ENCODE measurements at regions not wholly inside any gene's neighbourhood (a gene's known extent, or its start where the extent isn't known, plus 50 kb on each side); places are given as distances from the start of the nearest gene placed in this dataset.

DNA sequence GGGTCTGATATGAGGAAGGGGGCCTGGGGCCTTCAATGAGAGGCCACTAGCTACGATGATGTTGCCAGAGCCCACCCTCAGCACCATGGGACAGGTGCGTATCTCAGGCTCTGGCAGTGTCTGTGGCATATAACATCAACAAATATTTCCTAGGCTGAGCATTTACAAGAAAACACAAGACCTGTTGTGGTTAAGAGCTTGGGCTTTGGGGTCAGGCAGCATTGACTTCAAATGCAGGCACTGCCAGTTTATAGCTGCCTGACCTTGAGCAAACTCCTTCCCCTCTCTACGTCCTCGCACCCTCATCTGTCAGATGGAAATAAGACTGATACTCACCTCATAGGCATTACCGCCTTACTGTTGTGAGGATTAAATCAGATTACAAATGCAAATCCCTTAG is 156.0 kb downstream of the KATNAL1 start:
- Histone ChIP-seq H3K9me3 (ENCODE audit: severe bottlenecking) (no peaks in the 10 kb centered on the region), H3K27me3 (ENCODE audit: insufficient read depth, poor library complexity, severe bottlenecking) (no peaks in the 10 kb centered on the region), H3K4me3 (ENCODE audit: severe bottlenecking) (no peak overlapping the region), H3K4me1 (ENCODE audit: insufficient read depth, poor library complexity, severe bottlenecking) (no peaks in the 10 kb centered on the region), H3K27ac (ENCODE audit: poor library complexity, severe bottlenecking) (no peak overlapping the region), H3K36me3 (ENCODE audit: low read depth) (no peaks in the 10 kb centered on the region)
- ATAC-seq (ENCODE audit: low read depth) (no peak), DNase-seq (ENCODE audit: low spot score) (no peak)
- TF ChIP-seq, protein P1, sequence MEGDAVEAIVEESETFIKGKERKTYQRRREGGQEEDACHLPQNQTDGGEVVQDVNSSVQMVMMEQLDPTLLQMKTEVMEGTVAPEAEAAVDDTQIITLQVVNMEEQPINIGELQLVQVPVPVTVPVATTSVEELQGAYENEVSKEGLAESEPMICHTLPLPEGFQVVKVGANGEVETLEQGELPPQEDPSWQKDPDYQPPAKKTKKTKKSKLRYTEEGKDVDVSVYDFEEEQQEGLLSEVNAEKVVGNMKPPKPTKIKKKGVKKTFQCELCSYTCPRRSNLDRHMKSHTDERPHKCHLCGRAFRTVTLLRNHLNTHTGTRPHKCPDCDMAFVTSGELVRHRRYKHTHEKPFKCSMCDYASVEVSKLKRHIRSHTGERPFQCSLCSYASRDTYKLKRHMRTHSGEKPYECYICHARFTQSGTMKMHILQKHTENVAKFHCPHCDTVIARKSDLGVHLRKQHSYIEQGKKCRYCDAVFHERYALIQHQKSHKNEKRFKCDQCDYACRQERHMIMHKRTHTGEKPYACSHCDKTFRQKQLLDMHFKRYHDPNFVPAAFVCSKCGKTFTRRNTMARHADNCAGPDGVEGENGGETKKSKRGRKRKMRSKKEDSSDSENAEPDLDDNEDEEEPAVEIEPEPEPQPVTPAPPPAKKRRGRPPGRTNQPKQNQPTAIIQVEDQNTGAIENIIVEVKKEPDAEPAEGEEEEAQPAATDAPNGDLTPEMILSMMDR (IDR thresholded peaks at IDR 0.05; ENCODE audit: poor library complexity, severe bottlenecking): no peak

DNA sequence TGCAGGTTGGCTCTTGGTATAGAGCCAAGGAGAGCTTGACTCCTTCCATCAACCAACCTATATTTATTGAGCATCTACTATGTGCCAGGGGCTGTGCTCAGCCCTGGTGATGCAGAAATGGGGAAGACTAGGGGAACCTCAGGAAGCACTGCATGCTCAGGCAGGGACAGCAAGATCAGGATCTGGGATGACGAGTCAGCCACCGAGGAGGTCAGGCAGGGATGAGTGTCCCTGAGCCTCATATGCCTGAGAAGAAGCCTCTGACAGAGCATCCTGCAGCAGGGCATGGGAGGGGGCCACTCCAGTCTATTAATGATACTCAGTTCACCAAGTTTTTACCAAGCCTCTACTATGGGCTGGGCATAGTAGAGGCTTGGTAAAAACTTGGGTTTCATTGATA is 158.1 kb downstream of the KATNAL1 start:
- ATAC-seq (ENCODE audit: low read depth) (no peak), DNase-seq (ENCODE audit: low spot score) (no peak)
- no peaks in the 10 kb centered on the region for H3K36me3 ChIP-seq (ENCODE audit: low read depth)
- TF ChIP-seq, protein P1 (IDR thresholded peaks at IDR 0.05; ENCODE audit: poor library complexity, severe bottlenecking): no peak
- no peaks in the 10 kb centered on the region for H3K4me1 ChIP-seq (ENCODE audit: insufficient read depth, poor library complexity, severe bottlenecking)
- no peak overlapping the region for H3K4me3 ChIP-seq (ENCODE audit: severe bottlenecking)
- no peaks in the 10 kb centered on the region for H3K9me3 ChIP-seq (ENCODE audit: severe bottlenecking)
- no peak overlapping the region for H3K27ac ChIP-seq (ENCODE audit: poor library complexity, severe bottlenecking)
- H3K27me3 ChIP-seq (ENCODE audit: insufficient read depth, poor library complexity, severe bottlenecking): no peaks in the 10 kb centered on the region

DNA sequence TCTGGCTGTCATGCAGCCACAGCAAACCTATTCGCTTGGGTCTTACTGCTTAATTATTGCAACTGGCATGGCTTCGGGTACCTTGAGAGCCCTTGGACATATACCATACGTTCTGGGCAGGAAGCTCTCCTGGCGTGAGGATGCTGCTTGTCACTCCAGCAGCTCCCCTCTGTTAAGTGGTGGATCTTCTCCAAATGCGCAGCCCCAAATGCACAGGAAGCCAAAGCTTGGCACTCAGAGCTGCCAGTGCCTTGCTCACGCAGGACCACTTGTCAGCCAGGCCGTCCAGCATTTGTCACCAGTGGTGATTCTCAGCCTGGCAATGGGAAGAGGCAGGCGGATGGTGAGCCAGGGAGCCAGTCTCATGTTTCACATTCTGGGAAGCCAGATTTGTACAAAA is 158.6 kb downstream of the KATNAL1 start:
- H3K9me3 ChIP-seq (ENCODE audit: severe bottlenecking): no peaks in the 10 kb centered on the region
- no peaks in the 10 kb centered on the region for H3K36me3 ChIP-seq (ENCODE audit: low read depth)
- no peak for DNase-seq (ENCODE audit: low spot score)
- H3K27ac ChIP-seq (ENCODE audit: poor library complexity, severe bottlenecking): no peak overlapping the region
- no peaks in the 10 kb centered on the region for H3K27me3 ChIP-seq (ENCODE audit: insufficient read depth, poor library complexity, severe bottlenecking)
- TF ChIP-seq, protein P1 (IDR thresholded peaks at IDR 0.05; ENCODE audit: poor library complexity, severe bottlenecking): no peak
- no peak for ATAC-seq (ENCODE audit: low read depth)
- H3K4me1 ChIP-seq (ENCODE audit: insufficient read depth, poor library complexity, severe bottlenecking): peaks cover 2% of the 10 kb centered on the region
- H3K4me3 ChIP-seq (ENCODE audit: severe bottlenecking): no peak overlapping the region

DNA sequence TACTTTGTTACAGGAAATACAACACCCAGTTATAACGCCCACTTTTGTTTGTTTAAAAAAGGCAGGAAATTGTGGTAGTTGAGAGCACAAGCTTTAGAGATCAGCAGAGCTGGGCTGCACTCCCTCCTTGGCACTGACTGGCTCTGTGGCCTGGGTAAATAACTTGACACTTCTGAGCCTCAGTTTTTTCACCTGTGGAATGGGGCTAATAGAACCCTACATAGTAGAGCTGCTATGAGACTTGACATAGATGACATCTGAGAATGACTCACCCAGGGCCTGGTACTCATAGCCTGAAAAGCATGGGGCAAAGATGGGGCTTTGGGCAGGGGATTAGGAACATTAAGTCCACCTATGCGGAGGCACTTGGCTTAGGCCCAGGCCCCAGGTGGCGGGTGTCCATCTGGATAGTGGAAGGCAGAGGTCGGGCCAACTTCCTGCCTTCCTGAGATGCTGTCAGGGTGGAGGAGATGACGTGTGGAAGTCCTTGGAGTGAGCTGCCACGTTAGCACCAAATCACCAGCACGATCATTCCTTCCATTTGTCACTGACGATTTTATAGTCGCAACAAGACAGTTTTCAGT is 159.1 kb downstream of the KATNAL1 start:
- DNase-seq (ENCODE audit: low spot score) (no peak), ATAC-seq (ENCODE audit: low read depth) (no peak)
- H3K27ac ChIP-seq (ENCODE audit: poor library complexity, severe bottlenecking): no peak overlapping the region
- peaks cover 7% of the 10 kb centered on the region for H3K4me1 ChIP-seq (ENCODE audit: insufficient read depth, poor library complexity, severe bottlenecking)
- H3K36me3 ChIP-seq (ENCODE audit: low read depth): no peaks in the 10 kb centered on the region
- TF ChIP-seq, protein P1 (IDR thresholded peaks at IDR 0.05; ENCODE audit: poor library complexity, severe bottlenecking): no peak
- H3K4me3 ChIP-seq (ENCODE audit: severe bottlenecking): no peak overlapping the region
- no peaks in the 10 kb centered on the region for H3K27me3 ChIP-seq (ENCODE audit: insufficient read depth, poor library complexity, severe bottlenecking)
- no peaks in the 10 kb centered on the region for H3K9me3 ChIP-seq (ENCODE audit: severe bottlenecking)

DNA sequence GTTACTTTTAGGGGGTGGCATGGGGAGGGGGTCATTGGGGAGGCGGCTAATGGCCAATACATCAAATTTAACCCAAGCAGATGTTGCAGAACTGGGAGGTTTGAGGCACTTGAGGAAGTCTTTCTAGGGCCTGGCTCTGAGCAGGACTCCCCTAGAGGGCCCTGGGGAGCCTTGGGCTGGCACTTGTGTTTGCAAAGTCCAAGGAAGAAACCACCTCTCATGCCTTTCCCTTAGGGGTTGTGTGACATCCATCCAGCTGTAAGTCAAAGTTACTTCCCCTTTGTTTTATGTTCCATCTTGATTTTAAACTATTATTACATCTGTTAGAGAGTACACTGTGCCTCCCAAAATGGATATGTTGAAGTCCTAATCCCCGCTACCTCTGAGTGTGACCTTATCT is 159.9 kb downstream of the KATNAL1 start:
- ATAC-seq (ENCODE audit: low read depth) (no peak), DNase-seq (ENCODE audit: low spot score) (no peak)
- Histone ChIP-seq H3K27me3 (ENCODE audit: insufficient read depth, poor library complexity, severe bottlenecking) (no peaks in the 10 kb centered on the region), H3K4me3 (ENCODE audit: severe bottlenecking) (no peak overlapping the region), H3K4me1 (ENCODE audit: insufficient read depth, poor library complexity, severe bottlenecking) (peaks cover 14% of the 10 kb centered on the region), H3K36me3 (ENCODE audit: low read depth) (no peaks in the 10 kb centered on the region), H3K27ac (ENCODE audit: poor library complexity, severe bottlenecking) (no peak overlapping the region), H3K9me3 (ENCODE audit: severe bottlenecking) (no peaks in the 10 kb centered on the region)
- TF ChIP-seq, protein P1 (IDR thresholded peaks at IDR 0.05; ENCODE audit: poor library complexity, severe bottlenecking): no peak

All from RWPE2 (cell line).